ENCODE measurements at regions not wholly inside any gene's neighbourhood (a gene's known extent, or its start where the extent isn't known, plus 50 kb on each side); places are given as distances from the start of the nearest gene placed in this dataset.

GRCh38 chr5:44740660-44741059 is 68.1 kb upstream of the MRPS30 start:
- TF ChIP-seq CTCF (conservative IDR thresholded peaks at IDR 0.05; ENCODE audit: low read depth, low read length) (no peak; the same call in 1 of the 2 replicates), EZH2phosphoT487 (IDR thresholded peaks at IDR 0.05; ENCODE audit: borderline replicate concordance, low read length) (no peak), EZH2 (IDR thresholded peaks at IDR 0.05; ENCODE audit: low read length, unreplicated experiment) (no peak)
